OCI-LY3 (cell line): ENCODE measurements at regions not wholly inside any gene's neighbourhood (a gene's known extent, or its start where the extent isn't known, plus 50 kb on each side); places are given as distances from the start of the nearest gene placed in this dataset.

Source experiments
- H2AFZ ChIP-seq: fragments of 200-600, 300-600 bp; shearing (Covaris generic); 2 replicates; pipeline ENCODE4 v1.6.0; 2014; ENCODE audit warnings: antibody characterized with exemption, low read depth, low read length
- H3K27ac ChIP-seq: fragments of 200-600, 300-600 bp; sonication (generic); 2 replicates; pipeline ENCODE4 v1.5.1; 2014; ENCODE audit warnings: mild to moderate bottlenecking, low read length, moderate library complexity, mixed read lengths
- H3K27me3 ChIP-seq: fragments of 200-600, 300-600 bp; sonication (generic); 2 replicates; pipeline ENCODE4 v1.6.1; 2014; ENCODE audit warnings: low read depth, low read length, mixed read lengths
- H3K36me3 ChIP-seq: fragments of 200-600, 300-600 bp; sonication (generic); replicated peaks from 2 replicates; pipeline ENCODE3; 2014; ENCODE audit warnings: low read depth, low read length, mixed read lengths
- H3K4me1 ChIP-seq: fragments of 300-600, 200-600 bp; sonication (generic); 2 replicates; pipeline ENCODE4 v1.6.1; 2014; ENCODE audit warnings: low read length, mixed read lengths
- H3K4me2 ChIP-seq: fragments of 200-600, 300-600 bp; sonication (generic); 2 replicates; pipeline ENCODE4 v1.6.1; 2014; ENCODE audit warnings: low read length, mixed read lengths
- H3K4me3 ChIP-seq: fragments of 300-600, 200-600 bp; sonication (generic); 2 replicates; pipeline ENCODE4 v1.5.1; 2014; ENCODE audit warnings: antibody characterized with exemption, mild to moderate bottlenecking, low read length, moderate library complexity
- H3K79me2 ChIP-seq: fragments of 300-600, 200-600 bp; shearing (Covaris generic); 2 replicates; pipeline ENCODE4 v1.6.1; 2014; ENCODE audit warnings: mild to moderate bottlenecking, low read length, mixed read lengths
- H3K9ac ChIP-seq: fragments of 300-600, 200-600 bp; shearing (Covaris generic); 2 replicates; pipeline ENCODE4 v1.6.0; 2014; ENCODE audit warnings: mild to moderate bottlenecking, low read length, moderate library complexity
- H3K9me3 ChIP-seq: fragments of 200-600, 300-600 bp; shearing (Covaris generic); 2 replicates; pipeline ENCODE4 v1.6.1; 2014; ENCODE audit warnings: low read length, mixed read lengths; ENCODE audit not compliant: insufficient read depth
- H4K20me1 ChIP-seq: fragments of 200-600, 300-600 bp; sonication (generic); 2 replicates; pipeline ENCODE4 v1.6.1; 2016; ENCODE audit warnings: low read length, mixed read lengths; ENCODE audit not compliant: insufficient read depth
- EZH2phosphoT487 ChIP-seq: fragments of 200-600 bp; shearing (Covaris generic); IDR thresholded peaks from 2 replicates; pipeline ENCODE4 v1.6.1; 2018; ENCODE audit warnings: antibody characterized with exemption, mixed run types, low read depth
- TF ChIP-seq, protein P1 (sequence below): fragments of 200-600, 300-600 bp; sonication (generic); IDR thresholded peaks from 2 replicates; pipeline ENCODE4 v1.5.1; 2014; ENCODE audit warnings: antibody characterized with exemption, low read length, low read depth

DNA sequence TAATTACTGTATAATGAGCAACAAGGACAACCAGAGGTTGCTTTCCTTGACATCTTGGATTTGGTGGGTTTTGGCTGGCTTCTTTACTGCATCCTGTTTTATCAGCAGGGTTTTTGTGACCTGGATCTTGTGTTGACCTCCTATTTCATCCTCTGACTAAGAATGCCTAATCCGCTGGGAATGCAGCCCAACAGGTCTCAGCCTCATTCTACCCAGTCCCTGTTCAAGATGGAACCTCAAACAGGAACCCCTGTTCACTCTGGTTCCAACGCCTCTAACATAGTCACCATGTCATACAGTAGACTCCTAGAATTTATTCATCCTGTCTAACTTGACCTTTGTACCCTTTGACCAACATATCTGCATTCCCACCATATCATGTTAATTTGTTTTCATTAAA, 183.8 kb upstream of the SOX9 start:
- Histone ChIP-seq H3K4me2 (no peak overlapping the region), H2AFZ (no peak overlapping the region), H3K79me2 (no peaks in the 10 kb centered on the region), H4K20me1 (no peaks in the 10 kb centered on the region), H3K9me3 (no peaks in the 10 kb centered on the region), H3K4me1 (no peaks in the 10 kb centered on the region), H3K27ac (no peak overlapping the region), H3K9ac (no peak overlapping the region), H3K36me3 (no peaks in the 10 kb centered on the region), H3K4me3 (no peak overlapping the region), H3K27me3 (no peaks in the 10 kb centered on the region)
- TF ChIP-seq EZH2phosphoT487, result no peak
- TF ChIP-seq, protein P1, sequence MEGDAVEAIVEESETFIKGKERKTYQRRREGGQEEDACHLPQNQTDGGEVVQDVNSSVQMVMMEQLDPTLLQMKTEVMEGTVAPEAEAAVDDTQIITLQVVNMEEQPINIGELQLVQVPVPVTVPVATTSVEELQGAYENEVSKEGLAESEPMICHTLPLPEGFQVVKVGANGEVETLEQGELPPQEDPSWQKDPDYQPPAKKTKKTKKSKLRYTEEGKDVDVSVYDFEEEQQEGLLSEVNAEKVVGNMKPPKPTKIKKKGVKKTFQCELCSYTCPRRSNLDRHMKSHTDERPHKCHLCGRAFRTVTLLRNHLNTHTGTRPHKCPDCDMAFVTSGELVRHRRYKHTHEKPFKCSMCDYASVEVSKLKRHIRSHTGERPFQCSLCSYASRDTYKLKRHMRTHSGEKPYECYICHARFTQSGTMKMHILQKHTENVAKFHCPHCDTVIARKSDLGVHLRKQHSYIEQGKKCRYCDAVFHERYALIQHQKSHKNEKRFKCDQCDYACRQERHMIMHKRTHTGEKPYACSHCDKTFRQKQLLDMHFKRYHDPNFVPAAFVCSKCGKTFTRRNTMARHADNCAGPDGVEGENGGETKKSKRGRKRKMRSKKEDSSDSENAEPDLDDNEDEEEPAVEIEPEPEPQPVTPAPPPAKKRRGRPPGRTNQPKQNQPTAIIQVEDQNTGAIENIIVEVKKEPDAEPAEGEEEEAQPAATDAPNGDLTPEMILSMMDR, result no peak

DNA sequence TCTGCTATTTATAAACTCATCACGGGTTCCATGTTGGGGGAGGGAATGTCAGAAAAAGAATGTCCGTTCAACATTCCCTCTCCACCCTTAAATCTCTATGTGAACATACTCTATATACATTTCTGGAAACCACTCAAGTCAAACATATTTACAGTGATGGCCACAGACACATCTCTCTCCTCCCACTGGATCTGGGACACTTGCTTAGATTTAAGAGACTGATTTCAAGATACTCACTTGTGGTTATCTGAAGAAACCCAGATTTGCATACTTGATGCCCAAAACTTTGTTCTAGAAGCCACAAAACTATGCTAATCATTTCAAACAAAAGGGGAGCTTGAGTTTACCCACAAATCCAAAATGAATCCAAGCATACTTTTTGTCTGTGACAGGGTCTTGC, 182.9 kb upstream of the SOX9 start:
- no peak overlapping the region for H3K4me3 ChIP-seq
- no peak overlapping the region for H3K4me2 ChIP-seq
- H3K79me2 ChIP-seq, result no peaks in the 10 kb centered on the region
- H3K36me3 ChIP-seq, result no peaks in the 10 kb centered on the region
- H3K27me3 ChIP-seq, result no peaks in the 10 kb centered on the region
- no peak overlapping the region for H3K9ac ChIP-seq
- H3K4me1 ChIP-seq, result no peaks in the 10 kb centered on the region
- TF ChIP-seq, protein P1, result no peak
- no peak for TF ChIP-seq EZH2phosphoT487
- H3K9me3 ChIP-seq, result no peaks in the 10 kb centered on the region
- H4K20me1 ChIP-seq, result no peaks in the 10 kb centered on the region
- no peak overlapping the region for H3K27ac ChIP-seq
- no peak overlapping the region for H2AFZ ChIP-seq

DNA sequence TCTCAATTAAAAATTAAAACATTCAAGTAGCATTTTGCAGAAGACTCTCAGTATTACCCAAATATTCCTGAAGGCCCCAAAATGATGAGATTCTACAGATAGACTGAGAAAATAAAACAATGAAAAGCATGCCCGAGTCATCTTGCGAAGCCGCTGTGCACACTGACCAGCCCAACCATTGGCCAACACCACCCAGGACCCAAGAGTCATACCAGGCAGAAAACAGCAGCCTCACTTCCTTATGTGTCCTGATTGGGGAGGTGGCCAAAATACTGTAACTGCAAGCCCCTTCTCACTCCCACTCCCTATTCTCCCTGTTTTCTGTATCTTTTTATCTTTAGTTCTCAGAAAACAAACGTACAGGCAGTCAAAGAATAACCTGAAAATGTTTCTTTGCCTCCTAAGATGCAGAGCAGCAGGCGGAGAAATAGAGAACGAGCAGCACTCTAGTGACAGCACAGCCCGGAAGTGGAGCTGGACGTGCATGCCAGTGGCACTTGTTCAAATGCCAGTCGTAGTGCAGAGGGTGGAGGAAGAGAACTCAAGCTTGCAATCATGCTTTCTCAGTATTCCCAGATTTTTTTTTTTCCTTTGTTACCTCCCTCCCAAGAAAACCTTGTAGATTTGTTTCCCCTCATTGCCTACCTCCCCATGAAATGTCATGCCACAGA, 182.3 kb upstream of the SOX9 start:
- Histone ChIP-seq H4K20me1 (no peaks in the 10 kb centered on the region), H3K9me3 (no peaks in the 10 kb centered on the region), H3K9ac (no peak overlapping the region), H3K36me3 (no peaks in the 10 kb centered on the region), H3K4me2 (no peak overlapping the region), H3K27ac (no peak overlapping the region), H3K4me3 (no peak overlapping the region), H3K27me3 (no peaks in the 10 kb centered on the region), H3K4me1 (no peaks in the 10 kb centered on the region), H3K79me2 (no peaks in the 10 kb centered on the region), H2AFZ (no peak overlapping the region)
- TF ChIP-seq, protein P1, result no peak
- TF ChIP-seq EZH2phosphoT487, result no peak

DNA sequence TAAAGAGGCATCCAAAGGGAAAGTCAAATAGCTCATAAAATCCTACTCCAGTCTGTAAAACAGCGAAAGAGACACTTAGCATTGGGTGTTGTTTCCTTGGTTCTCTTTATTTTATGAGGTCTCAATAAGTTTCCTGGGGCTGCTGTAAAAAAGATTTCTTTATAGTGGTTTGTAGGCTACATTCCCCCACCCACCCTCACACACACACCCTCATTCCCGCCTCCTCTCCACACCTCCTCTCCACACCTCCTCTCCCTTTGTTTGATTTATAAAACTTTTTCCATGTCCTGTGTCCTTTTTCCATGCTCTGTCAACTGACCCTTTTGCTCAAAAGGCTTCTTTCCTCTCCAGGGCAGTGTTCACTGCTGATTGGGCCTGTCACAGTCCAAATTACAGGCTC, 178.9 kb upstream of the SOX9 start:
- Histone ChIP-seq H2AFZ (no peak overlapping the region), H3K36me3 (no peaks in the 10 kb centered on the region), H3K27me3 (no peaks in the 10 kb centered on the region), H3K9ac (no peak overlapping the region), H3K4me1 (no peaks in the 10 kb centered on the region), H3K79me2 (no peaks in the 10 kb centered on the region), H4K20me1 (no peaks in the 10 kb centered on the region), H3K4me2 (no peak overlapping the region), H3K4me3 (no peak overlapping the region), H3K9me3 (no peaks in the 10 kb centered on the region), H3K27ac (no peak overlapping the region)
- TF ChIP-seq EZH2phosphoT487, result no peak
- TF ChIP-seq, protein P1, result no peak
